Upper lobe of right lung (tissue), 1 donor: ENCODE measurements at regions not wholly inside any gene's neighbourhood (a gene's known extent, or its start where the extent isn't known, plus 50 kb on each side); places are given as distances from the start of the nearest gene placed in this dataset.

Source experiments
- ATAC-seq: fragments of 200-7000 bp; cut with Tn5 transposase; one replicate; pipeline ENCODE4 v1.9.1; 2020; ENCODE audit warnings: mild to moderate bottlenecking, moderate library complexity
- DNase-seq: peaks from one replicate; pipeline ENCODE4 v3.0.0-alpha.2; 2020
- H3K27ac ChIP-seq: fragments of 200-600 bp; one replicate; pipeline ENCODE4 v1.8.0; 2022
- H3K27me3 ChIP-seq: fragments of 200-600 bp; one replicate; pipeline ENCODE4 v1.8.0; 2022; ENCODE audit warnings: mild to moderate bottlenecking
- H3K36me3 ChIP-seq: fragments of 200-600 bp; one replicate; pipeline ENCODE4 v1.8.0; 2022
- H3K4me1 ChIP-seq: fragments of 200-600 bp; one replicate; pipeline ENCODE4 v1.8.0; 2022
- H3K4me3 ChIP-seq: fragments of 200-600 bp; one replicate; pipeline ENCODE4 v1.8.0; 2022; ENCODE audit warnings: mild to moderate bottlenecking
- H3K9me3 ChIP-seq: fragments of 200-600 bp; one replicate; pipeline ENCODE4 v1.8.0; 2022
- intact Hi-C: fragments of 100-400 bp; cut with DNase I; formaldehyde crosslinking; loops from one replicate; pipeline ENCODE4 v1.11.0; 2022
- TF ChIP-seq, protein P1 (sequence below): fragments of 200-600 bp; IDR thresholded peaks from one replicate; pipeline ENCODE4 v1.8.0; 2022; ENCODE audit warnings: antibody characterized with exemption
- donor health status: DM: no; HTN: yes; CAD: no; lungs with severe emphysema.

DNA sequence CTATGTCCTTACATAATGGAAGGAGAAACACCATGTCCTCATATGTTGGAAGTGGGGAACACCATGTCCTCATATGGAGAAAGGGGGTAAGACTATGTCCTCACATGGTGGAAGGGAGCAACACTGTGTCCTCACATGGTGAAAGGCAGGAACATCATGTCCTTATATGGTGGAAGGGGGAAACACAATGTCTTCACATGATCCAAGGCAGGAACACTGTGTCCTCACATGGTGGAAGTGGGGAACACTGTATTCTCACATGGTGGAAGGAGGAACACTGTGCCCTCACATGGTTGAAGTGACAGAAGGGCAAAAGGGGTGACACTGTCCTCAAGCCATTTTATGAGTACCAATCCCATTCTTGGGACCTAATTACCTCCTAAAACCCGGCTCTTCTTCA lies 146.3 kb upstream of the ETV3 start:
- H3K9me3 ChIP-seq, result no peaks in the 10 kb centered on the region
- H3K4me1 ChIP-seq, result no peaks in the 10 kb centered on the region
- TF ChIP-seq, protein P1, sequence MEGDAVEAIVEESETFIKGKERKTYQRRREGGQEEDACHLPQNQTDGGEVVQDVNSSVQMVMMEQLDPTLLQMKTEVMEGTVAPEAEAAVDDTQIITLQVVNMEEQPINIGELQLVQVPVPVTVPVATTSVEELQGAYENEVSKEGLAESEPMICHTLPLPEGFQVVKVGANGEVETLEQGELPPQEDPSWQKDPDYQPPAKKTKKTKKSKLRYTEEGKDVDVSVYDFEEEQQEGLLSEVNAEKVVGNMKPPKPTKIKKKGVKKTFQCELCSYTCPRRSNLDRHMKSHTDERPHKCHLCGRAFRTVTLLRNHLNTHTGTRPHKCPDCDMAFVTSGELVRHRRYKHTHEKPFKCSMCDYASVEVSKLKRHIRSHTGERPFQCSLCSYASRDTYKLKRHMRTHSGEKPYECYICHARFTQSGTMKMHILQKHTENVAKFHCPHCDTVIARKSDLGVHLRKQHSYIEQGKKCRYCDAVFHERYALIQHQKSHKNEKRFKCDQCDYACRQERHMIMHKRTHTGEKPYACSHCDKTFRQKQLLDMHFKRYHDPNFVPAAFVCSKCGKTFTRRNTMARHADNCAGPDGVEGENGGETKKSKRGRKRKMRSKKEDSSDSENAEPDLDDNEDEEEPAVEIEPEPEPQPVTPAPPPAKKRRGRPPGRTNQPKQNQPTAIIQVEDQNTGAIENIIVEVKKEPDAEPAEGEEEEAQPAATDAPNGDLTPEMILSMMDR, result no peak
- H3K27ac ChIP-seq, result no peak overlapping the region
- DNase-seq (no peak), ATAC-seq (peak; percentile 56)
- no peaks in the 10 kb centered on the region for H3K36me3 ChIP-seq
- intact Hi-C loops, result no loop called here
- H3K27me3 ChIP-seq, result peaks cover 10% of the 10 kb centered on the region
- no peak overlapping the region for H3K4me3 ChIP-seq

DNA sequence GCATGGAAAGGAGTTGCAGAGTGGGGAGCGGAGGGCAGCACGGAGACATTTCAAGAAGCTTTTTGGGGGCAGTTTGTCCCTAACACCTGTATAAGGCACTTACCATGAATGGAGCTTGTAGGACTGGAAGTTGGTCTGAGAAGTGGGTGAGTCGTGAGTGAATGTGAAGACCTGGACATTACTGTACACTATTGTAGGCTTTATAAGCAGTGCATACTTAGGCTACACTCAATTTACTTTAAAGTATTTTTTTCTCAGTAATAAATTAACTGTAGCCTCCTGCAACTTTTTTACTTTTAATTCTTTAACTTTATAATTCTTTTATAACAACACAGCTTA lies 141.6 kb upstream of the ETV3 start:
- intact Hi-C loops, result no loop called here
- no peaks in the 10 kb centered on the region for H3K4me1 ChIP-seq
- TF ChIP-seq, protein P1, result no peak
- no peaks in the 10 kb centered on the region for H3K36me3 ChIP-seq
- ATAC-seq (no peak), DNase-seq (no peak)
- no peak overlapping the region for H3K4me3 ChIP-seq
- no peaks in the 10 kb centered on the region for H3K9me3 ChIP-seq
- peaks cover 24% of the 10 kb centered on the region for H3K27me3 ChIP-seq
- H3K27ac ChIP-seq, result no peak overlapping the region

DNA sequence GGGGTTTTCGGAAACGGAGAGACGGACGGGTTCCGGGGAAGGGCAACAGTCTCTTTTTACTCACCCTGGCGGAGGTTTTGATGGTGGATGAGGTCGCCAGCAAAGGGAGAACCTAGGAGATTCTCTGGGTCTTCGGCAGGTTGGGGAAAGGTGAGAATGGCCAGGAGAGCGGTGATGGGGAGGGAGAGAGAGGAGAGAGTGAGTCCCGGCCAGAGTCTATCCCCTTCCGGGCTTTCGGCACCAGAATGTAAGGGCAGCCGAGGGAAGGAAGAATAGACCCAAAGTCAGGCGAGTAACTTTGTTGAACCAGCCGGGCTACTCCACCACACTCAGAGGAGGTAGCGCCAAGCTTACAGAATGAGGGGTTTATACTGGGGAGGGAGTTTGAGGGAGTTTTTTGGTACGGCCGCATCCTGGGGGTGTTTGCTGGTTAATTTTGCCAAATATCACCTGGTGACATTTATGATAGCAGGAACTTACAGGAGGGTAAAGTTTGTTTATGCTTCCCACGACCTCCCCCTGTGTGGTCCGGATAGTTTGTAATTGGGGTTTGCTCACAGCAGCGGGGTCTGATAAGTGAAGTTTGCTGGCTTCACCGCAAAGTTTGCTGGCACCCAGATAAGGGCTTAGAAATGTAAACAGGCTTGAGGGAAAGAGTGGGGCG lies 141.1 kb upstream of the ETV3 start:
- DNase-seq (no peak), ATAC-seq (no peak)
- intact Hi-C loops, result no loop called here
- Histone ChIP-seq H3K27ac (no peak overlapping the region), H3K36me3 (no peaks in the 10 kb centered on the region), H3K4me3 (no peak overlapping the region), H3K27me3 (peaks cover 24% of the 10 kb centered on the region), H3K9me3 (no peaks in the 10 kb centered on the region), H3K4me1 (no peaks in the 10 kb centered on the region)
- TF ChIP-seq, protein P1, result no peak

DNA sequence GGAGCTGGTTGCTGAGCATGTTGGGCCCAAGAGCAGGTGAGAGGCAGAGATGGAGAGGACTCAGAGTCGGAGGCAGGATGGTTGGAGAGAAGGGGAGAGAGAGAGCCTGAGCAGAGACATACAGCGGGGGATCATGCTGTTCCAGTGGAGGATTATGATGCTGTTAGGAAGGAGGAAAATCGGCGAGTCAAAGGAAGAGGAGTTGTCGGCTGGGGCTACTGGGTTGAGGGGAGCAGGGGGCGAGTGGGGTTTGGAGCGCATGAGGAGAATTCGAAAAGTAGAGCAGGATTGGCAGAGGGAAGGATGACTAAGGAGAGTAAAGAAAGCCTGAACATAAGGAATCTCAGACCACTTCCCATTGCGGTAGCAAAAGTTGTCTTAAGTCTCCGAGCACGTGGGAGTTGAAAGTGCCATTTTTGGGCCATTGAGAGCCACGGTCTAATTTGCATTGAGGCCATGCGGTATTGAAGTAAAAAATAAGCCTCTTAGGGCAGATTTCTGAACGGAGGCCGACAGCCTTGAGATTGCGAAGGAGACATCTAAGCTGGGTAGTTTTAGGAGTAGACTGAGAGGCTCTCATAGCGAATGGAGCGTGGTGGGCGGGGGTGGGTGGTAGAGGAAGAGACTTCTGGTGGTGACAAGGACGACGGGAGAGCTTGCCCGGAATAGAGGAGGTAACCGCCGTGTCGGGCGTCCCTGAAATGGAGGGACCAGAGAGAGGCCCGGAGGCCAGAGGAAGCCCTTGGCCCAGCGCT lies 140.4 kb upstream of the ETV3 start:
- TF ChIP-seq, protein P1, result no peak
- intact Hi-C loops, result no loop called here
- no peaks in the 10 kb centered on the region for H3K9me3 ChIP-seq
- no peak for DNase-seq
- H3K27me3 ChIP-seq, result peaks cover 24% of the 10 kb centered on the region
- H3K27ac ChIP-seq, result no peak overlapping the region
- H3K4me3 ChIP-seq, result no peak overlapping the region
- H3K36me3 ChIP-seq, result no peaks in the 10 kb centered on the region
- no peak for ATAC-seq
- no peaks in the 10 kb centered on the region for H3K4me1 ChIP-seq

DNA sequence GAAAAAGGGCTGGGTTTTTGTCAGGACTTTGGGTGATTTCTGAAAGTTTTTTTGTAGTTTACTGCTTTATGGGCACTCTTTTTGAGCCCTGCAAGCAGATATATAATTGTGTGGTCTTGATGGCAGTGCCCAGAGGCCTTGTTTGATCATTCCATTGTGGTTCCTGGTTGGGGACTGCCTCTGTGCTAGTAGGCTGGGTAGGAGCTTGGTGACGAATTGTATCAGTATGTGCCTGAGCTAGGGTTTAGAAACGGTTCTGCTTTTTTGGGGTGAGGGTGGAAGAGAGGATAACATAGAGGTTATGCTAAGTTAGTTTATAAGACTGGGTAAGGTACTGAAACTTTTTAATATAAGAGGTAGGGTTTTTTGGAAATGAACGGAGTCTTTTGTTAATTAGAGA lies 139.7 kb upstream of the ETV3 start:
- peaks cover 24% of the 10 kb centered on the region for H3K27me3 ChIP-seq
- no peak for ATAC-seq
- no peak for DNase-seq
- H3K4me3 ChIP-seq, result no peak overlapping the region
- no peaks in the 10 kb centered on the region for H3K36me3 ChIP-seq
- H3K4me1 ChIP-seq, result no peaks in the 10 kb centered on the region
- TF ChIP-seq, protein P1, result no peak
- no peaks in the 10 kb centered on the region for H3K9me3 ChIP-seq
- intact Hi-C loops, result no loop called here
- no peak overlapping the region for H3K27ac ChIP-seq
